Activated naive CD8-positive, alpha-beta T cell (primary cell): ENCODE measurements at regions not wholly inside any gene's neighbourhood (a gene's known extent, or its start where the extent isn't known, plus 50 kb on each side); places are given as distances from the start of the nearest gene placed in this dataset.

Experiments
- H3K27ac Mint-ChIP-seq: one replicate; pipeline ENCODE4 v1.8.0; 2021; ENCODE audit warnings: mixed read lengths
- H3K27me3 Mint-ChIP-seq: one replicate; pipeline ENCODE4 v1.8.0; 2021; ENCODE audit warnings: mixed read lengths
- H3K36me3 Mint-ChIP-seq: one replicate; pipeline ENCODE4 v1.8.0; 2021; ENCODE audit warnings: mixed read lengths
- H3K4me1 Mint-ChIP-seq: one replicate; pipeline ENCODE4 v1.8.0; 2021; ENCODE audit warnings: low read depth, mixed read lengths
- H3K4me3 Mint-ChIP-seq: one replicate; pipeline ENCODE4 v1.8.0; 2021; ENCODE audit warnings: mild to moderate bottlenecking, mixed read lengths
- H3K9me3 Mint-ChIP-seq: one replicate; pipeline ENCODE4 v1.8.0; 2021; ENCODE audit warnings: low read depth, mixed read lengths

DNA sequence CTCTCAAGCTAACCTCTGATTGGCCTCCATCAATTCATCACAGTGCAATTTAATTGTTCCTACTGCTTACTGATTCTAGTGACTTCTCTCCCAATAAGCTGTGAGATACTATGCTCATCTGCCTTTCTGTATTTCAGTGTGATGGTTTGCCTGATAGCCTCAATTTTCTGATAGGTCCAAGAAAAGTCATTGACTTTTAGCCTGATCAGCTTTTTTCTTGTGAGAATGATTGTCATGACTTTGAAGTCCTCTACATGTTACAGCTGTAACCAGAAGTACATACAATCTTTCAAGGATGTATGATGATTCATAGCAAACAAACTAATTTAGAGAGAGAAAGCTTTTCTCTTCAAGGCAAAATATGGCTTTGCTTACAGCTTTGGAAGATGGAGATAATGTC lies 463.8 kb upstream of the CNTN3 start:
- no peaks in the 10 kb centered on the region for H3K4me1 Mint-ChIP-seq

GRCh38 chr3:75082845-75083244 lies 468.4 kb upstream of the CNTN3 start:
- H3K36me3 Mint-ChIP-seq, result no peaks in the 10 kb centered on the region
- H3K27me3 Mint-ChIP-seq, result no peaks in the 10 kb centered on the region
- peaks cover 8% of the 10 kb centered on the region for H3K9me3 Mint-ChIP-seq

More for the DNA sequence above, 463.8 kb upstream of the CNTN3 start:
- Mint-ChIP-seq H3K4me3 (no peak overlapping the region), H3K27me3 (no peaks in the 10 kb centered on the region), H3K9me3 (peaks cover 8% of the 10 kb centered on the region), H3K36me3 (no peaks in the 10 kb centered on the region), H3K27ac (no peak overlapping the region)

DNA sequence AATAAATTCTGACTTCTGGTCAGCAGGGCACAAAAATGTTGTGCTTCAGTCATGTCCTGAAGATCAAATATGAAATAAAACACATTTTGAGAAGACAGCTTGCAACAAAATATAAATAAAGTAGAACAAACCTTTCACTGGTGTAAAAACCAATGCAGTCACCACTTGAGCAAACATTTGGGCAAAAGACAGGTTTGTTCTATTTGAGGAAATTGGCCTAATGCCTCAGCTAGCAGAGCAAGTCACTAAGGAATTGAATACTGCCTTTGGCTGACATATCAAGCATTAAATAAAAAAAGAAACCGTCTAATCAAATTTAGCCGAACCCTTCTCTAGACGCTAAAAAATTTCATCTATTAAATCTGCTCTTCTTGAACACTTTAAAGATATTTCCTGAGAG lies 475.4 kb upstream of the CNTN3 start:
- H3K36me3 Mint-ChIP-seq, result no peaks in the 10 kb centered on the region
- no peaks in the 10 kb centered on the region for H3K4me1 Mint-ChIP-seq
- H3K27me3 Mint-ChIP-seq, result no peaks in the 10 kb centered on the region
- peaks cover 9% of the 10 kb centered on the region for H3K9me3 Mint-ChIP-seq
- H3K4me3 Mint-ChIP-seq, result no peak overlapping the region
- no peak overlapping the region for H3K27ac Mint-ChIP-seq

More at GRCh38 chr3:75082845-75083244, 468.4 kb upstream of the CNTN3 start:
- Mint-ChIP-seq H3K4me1 (no peaks in the 10 kb centered on the region), H3K4me3 (no peak overlapping the region), H3K27ac (no peak overlapping the region)

DNA sequence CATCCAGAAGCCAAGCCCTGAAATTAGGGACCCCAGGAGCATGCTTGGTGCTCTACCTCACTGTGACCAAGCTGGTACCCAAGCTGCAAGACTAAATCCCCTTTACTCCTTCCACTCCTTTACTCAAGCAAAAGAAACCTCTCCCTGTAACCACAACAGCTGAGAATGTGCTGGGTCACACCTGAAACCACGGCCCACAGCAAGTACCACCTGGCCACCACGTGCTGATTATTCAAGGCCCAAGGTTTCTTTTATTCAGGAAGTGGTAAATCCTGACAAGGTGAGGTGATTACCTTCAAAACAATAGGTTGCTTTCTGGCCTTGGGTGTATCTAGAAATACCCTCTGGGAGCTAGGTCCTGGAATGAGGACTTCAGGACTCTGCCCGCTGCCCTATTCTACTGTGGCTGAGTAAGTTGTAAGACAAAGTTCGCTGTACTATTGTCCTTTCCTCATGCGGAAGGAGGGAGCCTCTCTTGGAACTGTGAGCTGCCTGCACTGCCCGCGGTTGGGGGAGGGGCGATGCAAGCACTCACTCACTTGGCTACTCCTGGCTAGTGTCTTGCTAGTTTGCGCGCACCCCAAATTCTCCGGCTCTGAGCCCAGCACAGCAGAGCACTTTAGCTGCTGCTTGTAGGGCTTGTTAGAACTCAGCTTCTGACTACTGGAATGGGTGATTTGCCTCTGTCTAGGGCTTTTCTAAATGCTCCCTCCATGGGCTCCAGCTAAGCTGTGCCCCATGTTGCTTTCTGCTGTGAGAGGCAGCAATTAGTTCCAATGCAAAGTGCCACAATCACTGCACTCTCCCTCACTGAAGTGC lies 487.1 kb upstream of the CNTN3 start:
- no peaks in the 10 kb centered on the region for H3K27me3 Mint-ChIP-seq
- no peak overlapping the region for H3K27ac Mint-ChIP-seq
- H3K9me3 Mint-ChIP-seq, result peaks cover 10% of the 10 kb centered on the region
- no peaks in the 10 kb centered on the region for H3K36me3 Mint-ChIP-seq
- no peak overlapping the region for H3K4me3 Mint-ChIP-seq
- H3K4me1 Mint-ChIP-seq, result no peaks in the 10 kb centered on the region

DNA sequence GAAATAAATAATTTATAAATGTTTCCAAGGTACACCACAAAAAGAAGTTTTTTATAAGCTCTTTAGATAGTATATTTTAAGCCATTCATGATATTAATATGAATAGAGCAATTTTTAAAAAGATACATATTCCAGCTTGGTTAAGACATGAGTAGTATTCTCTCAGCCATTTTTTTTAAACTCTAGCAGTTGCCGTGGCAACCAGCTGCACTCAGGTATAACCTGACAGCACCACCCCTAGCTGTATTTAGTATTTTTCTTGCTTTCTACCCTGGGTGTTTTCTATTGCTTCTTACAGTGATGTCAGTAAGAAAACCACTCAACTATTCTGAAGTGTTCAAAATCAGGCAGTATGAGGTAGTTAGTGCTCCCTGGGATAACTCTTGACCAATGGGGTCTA lies 496.3 kb upstream of the CNTN3 start:
- no peaks in the 10 kb centered on the region for H3K27me3 Mint-ChIP-seq
- no peak overlapping the region for H3K27ac Mint-ChIP-seq
- H3K4me3 Mint-ChIP-seq, result no peak overlapping the region
- H3K4me1 Mint-ChIP-seq, result no peaks in the 10 kb centered on the region
- peaks cover 3% of the 10 kb centered on the region for H3K9me3 Mint-ChIP-seq
- H3K36me3 Mint-ChIP-seq, result no peaks in the 10 kb centered on the region

DNA sequence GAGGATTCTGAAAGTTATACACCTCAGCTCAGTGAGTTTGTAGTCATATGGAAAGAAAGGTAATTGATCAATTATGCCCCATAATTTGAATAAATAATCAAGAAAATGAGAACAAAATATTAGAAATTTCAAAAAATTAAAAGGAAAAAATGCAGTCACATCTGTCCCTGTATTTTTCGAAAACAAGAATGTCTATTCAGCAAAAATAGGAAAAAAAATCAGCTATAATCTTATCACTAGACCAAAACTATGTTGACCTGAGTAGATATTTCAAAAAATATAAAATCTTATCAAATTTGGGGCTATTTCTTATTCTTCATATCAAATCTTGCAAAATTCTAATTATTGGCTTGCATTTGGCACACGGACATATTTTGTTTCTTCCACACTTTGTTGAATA lies 501.2 kb upstream of the CNTN3 start:
- no peak overlapping the region for H3K4me3 Mint-ChIP-seq
- H3K27ac Mint-ChIP-seq, result no peak overlapping the region
- H3K9me3 Mint-ChIP-seq, result peaks cover 4% of the 10 kb centered on the region
- no peaks in the 10 kb centered on the region for H3K4me1 Mint-ChIP-seq
- H3K27me3 Mint-ChIP-seq, result no peaks in the 10 kb centered on the region
- no peaks in the 10 kb centered on the region for H3K36me3 Mint-ChIP-seq

GRCh38 chr3:75118779-75119178 lies 504.3 kb upstream of the CNTN3 start:
- no peak overlapping the region for H3K27ac Mint-ChIP-seq
- H3K4me1 Mint-ChIP-seq, result no peaks in the 10 kb centered on the region
- H3K36me3 Mint-ChIP-seq, result no peaks in the 10 kb centered on the region
- H3K4me3 Mint-ChIP-seq, result no peak overlapping the region
- H3K27me3 Mint-ChIP-seq, result no peaks in the 10 kb centered on the region
- peaks cover 4% of the 10 kb centered on the region for H3K9me3 Mint-ChIP-seq

DNA sequence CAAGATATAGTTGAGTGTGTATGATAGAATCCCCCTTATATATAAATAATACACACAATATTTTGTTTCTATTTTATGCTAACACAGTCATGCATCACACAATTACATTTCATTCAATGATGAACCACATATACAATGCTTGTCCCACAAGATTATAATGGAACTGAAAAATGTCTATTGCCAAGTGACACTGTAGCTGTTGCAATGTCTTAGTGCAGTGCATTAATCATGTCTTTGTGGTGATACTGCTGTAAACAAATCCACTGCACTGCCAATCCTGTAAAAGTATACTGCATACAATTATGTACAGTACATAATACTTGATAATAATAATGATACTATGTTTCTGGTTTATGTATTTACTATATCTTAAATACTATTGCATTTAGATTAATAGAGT lies 512.1 kb upstream of the CNTN3 start:
- H3K4me1 Mint-ChIP-seq, result no peaks in the 10 kb centered on the region
- H3K27ac Mint-ChIP-seq, result no peak overlapping the region
- no peaks in the 10 kb centered on the region for H3K27me3 Mint-ChIP-seq
- H3K36me3 Mint-ChIP-seq, result no peaks in the 10 kb centered on the region
- H3K9me3 Mint-ChIP-seq, result peaks cover 8% of the 10 kb centered on the region
- no peak overlapping the region for H3K4me3 Mint-ChIP-seq

DNA sequence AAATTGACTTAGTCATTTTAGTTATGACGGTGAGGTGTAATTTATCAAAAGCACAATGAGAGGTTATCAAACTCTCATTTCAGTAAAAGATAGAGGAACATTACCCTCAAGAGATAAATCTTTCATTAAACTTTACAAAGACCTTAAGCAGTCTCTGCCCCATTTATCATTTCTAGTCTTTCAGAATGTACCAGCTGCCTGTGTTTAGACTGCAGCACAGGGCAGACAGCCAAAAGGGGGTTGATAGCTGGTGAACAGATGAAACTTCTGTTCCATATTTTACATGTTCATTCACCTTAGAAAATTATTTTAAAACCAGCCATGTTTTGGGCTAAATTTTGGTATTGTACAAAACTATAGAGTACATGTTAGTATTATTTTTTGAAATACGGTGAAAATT lies 514.6 kb upstream of the CNTN3 start:
- Mint-ChIP-seq H3K9me3 (peaks cover 8% of the 10 kb centered on the region), H3K36me3 (no peaks in the 10 kb centered on the region), H3K4me1 (no peaks in the 10 kb centered on the region), H3K27me3 (no peaks in the 10 kb centered on the region), H3K27ac (no peak overlapping the region), H3K4me3 (no peak overlapping the region)

GRCh38 chr3:75136100-75136897 lies 521.8 kb upstream of the CNTN3 start:
- H3K27ac Mint-ChIP-seq, result no peak overlapping the region
- no peaks in the 10 kb centered on the region for H3K27me3 Mint-ChIP-seq
- no peaks in the 10 kb centered on the region for H3K4me1 Mint-ChIP-seq
- H3K36me3 Mint-ChIP-seq, result no peaks in the 10 kb centered on the region
- H3K4me3 Mint-ChIP-seq, result no peak overlapping the region
- H3K9me3 Mint-ChIP-seq, result no peaks in the 10 kb centered on the region

- Mint-ChIP-seq H3K9me3 (no peaks in the 10 kb centered on the region), H3K4me3 (no peak overlapping the region), H3K36me3 (no peaks in the 10 kb centered on the region), H3K27ac (no peak overlapping the region), H3K4me1 (no peaks in the 10 kb centered on the region), H3K27me3 (no peaks in the 10 kb centered on the region)
Observed at GRCh38 chr3:75138345-75138744, 523.9 kb upstream of the CNTN3 start.

DNA sequence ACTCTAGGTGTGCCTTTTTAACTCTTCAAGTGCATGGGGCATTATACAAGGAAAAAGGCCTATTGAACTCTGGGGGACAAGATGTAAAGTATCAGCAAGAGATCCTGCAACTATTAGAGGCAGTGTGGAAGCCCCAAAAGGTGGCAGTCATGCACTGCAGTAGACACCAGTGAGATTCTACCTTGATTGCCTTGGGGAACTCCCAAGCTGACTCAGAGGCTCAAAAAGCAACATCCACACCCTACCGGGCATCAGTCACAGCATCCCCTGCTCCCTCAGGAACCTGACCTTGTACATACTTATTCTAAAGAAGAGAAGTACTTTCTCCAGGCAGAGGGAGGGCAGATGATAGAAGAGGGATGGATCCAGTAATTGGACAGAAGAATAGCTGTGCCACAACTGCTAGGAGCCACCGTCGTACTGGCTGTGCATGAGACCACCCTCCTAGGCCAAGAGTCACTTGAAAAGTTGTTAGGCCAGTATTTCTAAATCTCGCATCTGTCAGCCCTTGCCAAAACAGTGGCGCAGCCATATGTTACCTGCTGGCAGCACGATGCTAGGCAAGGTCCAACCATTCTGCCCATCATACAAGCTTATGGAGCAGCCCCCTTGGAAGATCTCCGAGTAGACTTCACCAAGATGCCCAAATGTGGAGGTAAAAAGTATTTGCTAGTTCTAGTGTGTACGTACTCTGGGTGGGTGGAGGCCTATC lies 523.1 kb upstream of the FRG2C start:
- no peaks in the 10 kb centered on the region for H3K9me3 Mint-ChIP-seq
- H3K4me1 Mint-ChIP-seq, result no peaks in the 10 kb centered on the region
- H3K27ac Mint-ChIP-seq, result no peak overlapping the region
- no peaks in the 10 kb centered on the region for H3K27me3 Mint-ChIP-seq
- no peak overlapping the region for H3K4me3 Mint-ChIP-seq
- H3K36me3 Mint-ChIP-seq, result no peaks in the 10 kb centered on the region

DNA sequence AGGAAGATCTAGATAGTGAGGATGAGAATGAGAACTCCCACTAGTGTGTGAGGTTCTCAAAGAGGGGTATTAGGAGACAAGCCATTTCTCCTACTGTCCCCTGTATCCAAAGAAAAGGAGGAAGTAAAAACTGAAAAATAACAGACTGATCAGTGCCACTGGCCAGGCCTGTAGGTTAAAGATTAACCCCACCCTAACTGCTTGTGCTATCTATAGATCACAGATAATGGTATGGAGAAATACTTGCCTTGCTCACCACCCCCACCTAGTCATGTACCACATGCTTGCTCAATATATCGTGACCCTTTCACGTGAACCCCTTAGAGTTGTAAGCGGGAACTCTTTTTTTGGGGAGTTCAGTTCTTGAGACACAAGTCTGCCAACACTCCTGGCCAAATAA lies 519.7 kb upstream of the FRG2C start:
- Mint-ChIP-seq H3K27me3 (no peaks in the 10 kb centered on the region), H3K36me3 (no peaks in the 10 kb centered on the region), H3K27ac (no peak overlapping the region), H3K9me3 (no peaks in the 10 kb centered on the region), H3K4me3 (no peak overlapping the region), H3K4me1 (no peaks in the 10 kb centered on the region)

- Mint-ChIP-seq H3K4me3 (no peak overlapping the region), H3K9me3 (no peaks in the 10 kb centered on the region), H3K36me3 (no peaks in the 10 kb centered on the region), H3K27ac (no peak overlapping the region), H3K27me3 (no peaks in the 10 kb centered on the region), H3K4me1 (no peaks in the 10 kb centered on the region)
Observed at GRCh38 chr3:75171630-75172230, 492.4 kb upstream of the FRG2C start.

GRCh38 chr3:75176937-75177336 lies 487.2 kb upstream of the FRG2C start:
- no peaks in the 10 kb centered on the region for H3K36me3 Mint-ChIP-seq
- no peak overlapping the region for H3K27ac Mint-ChIP-seq
- no peaks in the 10 kb centered on the region for H3K9me3 Mint-ChIP-seq
- no peaks in the 10 kb centered on the region for H3K4me1 Mint-ChIP-seq
- no peak overlapping the region for H3K4me3 Mint-ChIP-seq
- H3K27me3 Mint-ChIP-seq, result peaks cover 1% of the 10 kb centered on the region
